NCI-H1048 (cell line): ENCODE measurements at regions not wholly inside any gene's neighbourhood (a gene's known extent, or its start where the extent isn't known, plus 50 kb on each side); places are given as distances from the start of the nearest gene placed in this dataset.
"Not testable (repeated sequence)": the region's sequence is repeated elsewhere in the genome, so short reads cannot be mapped to it uniquely, and the experiment has no call there.

Experiments
- DNase-seq: peaks from one replicate; lab custom pipeline; 2025; lab: John Stamatoyannopoulos, UW

DNA sequence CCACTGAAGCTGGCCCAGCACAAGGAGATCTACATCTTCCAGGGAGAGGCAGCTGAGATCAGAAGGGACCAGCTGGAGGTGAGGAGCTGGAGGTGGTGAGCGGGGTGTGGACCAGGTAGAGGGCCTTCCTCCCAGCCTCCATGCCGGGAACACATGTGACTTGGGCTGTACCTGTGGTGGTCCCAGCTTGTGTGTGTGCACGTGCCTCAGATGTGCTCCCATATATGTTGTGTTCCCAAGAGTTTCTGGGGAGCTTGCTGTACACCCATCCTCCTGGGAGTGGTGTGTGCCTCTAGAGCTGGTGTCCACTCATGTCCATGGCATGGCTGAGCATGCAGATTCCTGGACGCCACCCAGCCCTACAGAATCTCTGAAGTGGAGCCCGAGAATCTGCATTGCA lies 183.7 kb upstream of the AKAP13 start:
- not testable (repeated sequence) for DNase-seq

DNA sequence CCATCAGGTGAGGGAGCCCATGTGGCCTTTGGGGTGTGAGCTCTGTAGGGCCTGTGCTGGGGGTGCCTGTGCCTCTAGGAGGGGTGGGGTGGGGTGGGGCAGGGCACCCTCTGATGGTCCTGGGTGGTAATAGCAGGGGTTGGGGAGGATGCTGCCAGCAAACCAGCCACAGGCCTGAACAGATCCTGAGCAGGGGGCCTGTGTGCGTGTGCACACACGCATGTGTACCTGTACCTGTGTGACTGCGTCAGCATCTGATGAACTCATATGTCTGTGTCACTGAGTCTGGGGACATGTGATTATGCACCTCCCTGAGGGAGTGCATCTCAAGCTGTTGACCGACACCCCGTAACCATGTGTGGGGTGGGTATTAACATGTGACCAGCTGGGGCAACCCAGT lies 182.8 kb upstream of the AKAP13 start:
- not testable (repeated sequence) for DNase-seq

DNA sequence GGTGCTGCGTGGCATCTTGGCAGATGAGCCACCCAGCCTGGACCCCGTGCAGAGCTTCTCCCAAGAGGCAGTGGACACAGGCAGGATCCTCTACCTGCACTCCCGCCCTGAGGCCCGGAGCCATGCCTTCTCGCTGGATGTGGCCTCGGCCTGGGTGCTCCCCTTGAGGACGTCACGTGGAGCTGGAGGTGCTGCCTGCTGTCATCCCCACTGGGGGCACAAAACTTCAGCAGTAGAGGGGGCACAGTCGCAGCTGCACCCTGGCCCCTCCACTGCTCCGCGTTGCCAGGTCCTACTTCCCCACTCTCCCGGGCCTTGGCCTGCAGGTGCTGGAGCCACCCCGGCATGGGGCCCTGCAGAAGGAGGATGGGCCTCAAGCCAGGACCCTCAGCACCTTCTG lies 182.0 kb upstream of the AKAP13 start:
- DNase-seq = not testable (repeated sequence)

DNA sequence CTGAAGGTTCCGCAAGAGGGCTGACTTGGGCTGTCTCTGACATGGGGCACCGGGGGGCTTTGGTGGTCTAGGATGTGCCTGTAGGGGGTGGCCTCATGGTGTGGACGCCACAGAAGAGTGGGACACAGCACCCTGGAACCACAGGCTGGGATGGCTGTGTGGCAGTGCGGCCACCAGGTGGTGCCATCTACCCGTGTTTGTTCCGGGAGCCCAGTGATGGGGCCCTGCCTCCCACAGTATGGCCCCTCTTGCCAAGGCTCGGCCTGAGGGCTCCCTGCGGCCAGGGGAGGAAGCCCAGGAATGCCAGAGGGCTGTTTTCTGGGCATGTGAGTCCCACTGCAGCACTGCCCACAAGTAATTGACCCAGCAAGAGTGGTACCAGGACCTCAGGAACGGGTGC lies 180.2 kb upstream of the AKAP13 start:
- not testable (repeated sequence) for DNase-seq

DNA sequence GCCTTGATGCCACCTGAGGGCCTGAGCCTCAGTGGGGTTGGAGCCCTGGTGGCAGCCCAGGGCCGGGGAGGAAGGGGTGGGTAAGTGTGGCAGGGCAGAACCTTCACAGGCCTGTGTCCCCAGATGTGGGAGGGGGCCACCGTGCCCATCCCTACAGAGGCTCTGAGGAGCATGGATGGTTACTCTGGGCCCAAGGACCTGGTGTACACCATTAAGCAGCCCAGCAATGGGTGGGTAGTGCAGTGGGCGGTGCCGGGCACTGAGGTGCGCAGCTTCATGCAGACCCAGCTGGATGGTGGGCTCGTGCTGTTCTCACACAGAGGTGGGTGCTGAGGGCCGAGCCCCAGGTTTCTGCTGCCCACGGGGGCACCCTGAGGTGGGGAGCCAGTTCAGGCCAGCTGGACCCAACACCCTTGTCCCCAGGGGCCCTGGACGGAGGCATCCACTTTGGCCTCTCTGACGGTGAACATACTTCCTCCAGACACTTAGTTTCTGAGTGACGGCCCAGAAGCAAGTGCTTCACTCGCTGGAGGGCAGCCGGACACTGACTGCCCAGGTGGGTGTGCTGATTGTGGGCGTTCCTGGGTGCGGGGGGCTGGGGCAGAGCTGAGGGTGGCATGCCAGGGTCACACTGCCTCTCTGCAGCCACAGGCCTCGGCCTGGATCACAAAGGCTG lies 179.1 kb upstream of the AKAP13 start:
- DNase-seq = not testable (repeated sequence)

DNA sequence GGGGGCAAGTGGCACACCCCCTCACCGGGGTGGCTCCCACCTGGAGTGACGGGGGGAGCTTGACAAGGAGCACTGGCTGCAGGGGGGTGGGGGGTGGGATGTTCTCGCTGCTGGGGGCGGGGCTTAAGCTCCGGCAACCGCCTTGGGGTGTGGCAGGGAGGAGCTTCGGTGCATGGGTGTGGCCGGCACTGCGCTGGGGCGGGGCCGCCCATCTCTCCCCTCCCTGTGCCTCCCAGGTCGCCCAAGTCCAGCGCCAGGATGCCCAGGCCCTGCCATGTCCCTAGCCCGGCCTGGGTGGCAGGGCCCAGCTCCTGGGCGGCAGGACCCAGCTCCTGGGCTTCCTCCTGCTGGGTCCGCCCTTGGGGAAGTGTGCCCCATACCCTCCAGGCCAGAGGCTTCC lies 175.9 kb upstream of the AKAP13 start:
- DNase-seq = not testable (repeated sequence)

DNA sequence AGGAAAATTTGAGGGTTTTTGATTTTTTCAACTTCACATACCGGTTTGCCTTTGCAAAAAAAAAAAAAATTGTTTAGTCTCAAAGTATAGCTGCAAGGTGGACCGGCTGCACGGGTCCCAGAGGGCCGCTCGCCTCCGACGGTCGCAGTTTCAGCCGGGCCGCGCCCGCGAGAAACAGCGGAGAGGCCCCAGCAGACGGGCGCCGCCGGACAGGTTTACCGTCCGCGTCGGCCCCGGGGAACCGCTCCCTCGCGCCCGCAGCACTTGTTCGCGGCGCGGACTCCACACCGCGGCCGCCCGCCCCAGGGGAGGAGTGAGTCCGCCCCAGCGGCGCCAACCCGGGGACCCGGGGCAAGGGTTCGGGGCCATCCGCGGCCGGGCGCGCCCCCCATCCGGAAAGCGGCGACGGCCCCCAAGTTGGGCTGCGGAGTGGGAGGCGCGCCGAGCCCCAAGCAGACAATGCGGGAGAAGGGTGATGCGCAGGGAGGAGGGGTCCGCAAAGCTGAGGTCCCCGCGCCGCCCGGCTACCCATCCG lies 146.5 kb upstream of the AKAP13 start:
- DNase-seq = not testable (repeated sequence)

DNA sequence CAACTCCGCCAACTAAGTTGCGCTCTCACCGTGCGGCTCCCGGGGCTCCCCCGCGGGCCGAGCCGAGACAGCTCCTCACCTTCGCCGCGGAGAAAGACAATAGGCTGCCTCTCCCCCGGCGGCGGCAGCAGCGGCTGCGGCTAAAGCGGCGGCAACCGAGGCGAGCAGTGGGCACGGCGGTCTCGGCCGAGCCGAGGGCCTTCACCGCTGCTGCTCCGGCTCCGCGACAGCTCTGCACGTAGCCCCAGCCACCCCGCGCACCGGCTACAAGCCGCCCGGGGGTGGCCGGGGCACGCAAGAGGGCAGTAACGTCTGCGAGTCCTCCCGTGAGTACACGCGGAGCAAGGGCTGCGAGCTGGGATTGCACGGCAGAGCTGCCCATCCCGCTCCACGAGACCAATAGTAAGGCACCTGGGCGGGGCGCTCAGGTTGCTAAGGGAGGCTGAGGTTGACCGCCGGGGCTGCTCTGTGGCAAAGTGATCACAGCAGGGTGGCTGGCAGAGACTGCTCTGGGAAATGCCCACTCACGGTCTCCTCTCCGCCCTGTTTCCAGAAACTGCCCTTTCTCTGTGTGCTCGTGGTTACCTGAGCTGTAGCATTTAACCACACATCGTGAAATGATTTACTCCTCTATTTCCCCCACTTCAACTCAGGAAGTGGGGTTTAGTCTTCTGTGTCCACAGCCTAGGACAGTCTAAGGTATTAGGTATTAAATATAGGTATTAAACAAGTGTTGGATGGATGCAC lies 145.8 kb upstream of the AKAP13 start:
- DNase-seq = not testable (repeated sequence)

DNA sequence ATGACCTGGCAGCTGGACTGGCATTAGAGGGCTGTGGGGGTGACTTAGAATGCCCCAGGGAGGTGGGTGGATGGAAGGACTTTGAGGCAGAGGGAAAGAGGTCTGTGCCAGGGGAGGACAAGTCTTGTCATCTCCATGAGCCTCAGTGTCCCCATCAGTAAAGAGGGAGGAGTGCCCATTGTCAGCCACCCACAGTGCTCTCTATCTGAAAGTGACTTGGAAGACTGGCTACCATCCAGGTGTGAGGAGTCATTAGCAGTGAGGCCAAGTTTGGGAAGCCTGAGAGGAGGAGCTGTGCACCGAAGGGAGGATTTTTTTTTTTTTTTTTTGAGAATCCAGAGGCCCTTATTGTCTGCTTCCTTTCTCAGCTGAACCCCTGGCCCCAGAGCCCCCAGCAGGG lies 136.3 kb upstream of the AKAP13 start:
- not testable (repeated sequence) for DNase-seq

DNA sequence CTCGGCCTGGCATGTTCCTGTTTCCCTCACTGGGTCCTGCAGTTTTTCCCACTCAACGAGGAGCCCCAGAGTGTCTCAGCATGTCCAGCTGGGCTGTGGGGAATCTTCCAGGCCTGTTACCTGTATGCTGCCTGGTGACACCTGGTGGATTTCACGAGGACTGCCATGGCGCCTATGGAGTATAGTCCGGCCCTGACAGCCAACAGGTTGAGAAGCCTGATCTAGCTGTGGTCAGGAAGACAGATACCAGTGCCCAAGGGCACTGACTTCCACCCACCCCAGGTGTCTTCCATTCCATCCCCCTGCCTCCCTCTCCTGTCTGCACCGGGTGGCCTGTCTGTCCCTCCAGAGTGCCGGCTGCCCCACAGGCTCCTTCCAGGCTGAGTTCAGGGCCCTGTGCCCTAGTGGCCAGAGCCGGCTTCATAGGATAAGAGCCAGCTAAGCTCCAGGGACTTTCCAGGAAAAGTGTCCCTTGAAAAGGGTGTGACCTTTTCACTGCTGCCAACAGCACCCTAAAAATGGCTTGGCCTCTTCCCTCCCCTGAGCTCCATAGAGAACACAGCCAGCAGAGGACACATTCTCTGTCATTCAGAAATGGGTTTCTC lies 129.4 kb upstream of the AKAP13 start:
- DNase-seq = not testable (repeated sequence)

DNA sequence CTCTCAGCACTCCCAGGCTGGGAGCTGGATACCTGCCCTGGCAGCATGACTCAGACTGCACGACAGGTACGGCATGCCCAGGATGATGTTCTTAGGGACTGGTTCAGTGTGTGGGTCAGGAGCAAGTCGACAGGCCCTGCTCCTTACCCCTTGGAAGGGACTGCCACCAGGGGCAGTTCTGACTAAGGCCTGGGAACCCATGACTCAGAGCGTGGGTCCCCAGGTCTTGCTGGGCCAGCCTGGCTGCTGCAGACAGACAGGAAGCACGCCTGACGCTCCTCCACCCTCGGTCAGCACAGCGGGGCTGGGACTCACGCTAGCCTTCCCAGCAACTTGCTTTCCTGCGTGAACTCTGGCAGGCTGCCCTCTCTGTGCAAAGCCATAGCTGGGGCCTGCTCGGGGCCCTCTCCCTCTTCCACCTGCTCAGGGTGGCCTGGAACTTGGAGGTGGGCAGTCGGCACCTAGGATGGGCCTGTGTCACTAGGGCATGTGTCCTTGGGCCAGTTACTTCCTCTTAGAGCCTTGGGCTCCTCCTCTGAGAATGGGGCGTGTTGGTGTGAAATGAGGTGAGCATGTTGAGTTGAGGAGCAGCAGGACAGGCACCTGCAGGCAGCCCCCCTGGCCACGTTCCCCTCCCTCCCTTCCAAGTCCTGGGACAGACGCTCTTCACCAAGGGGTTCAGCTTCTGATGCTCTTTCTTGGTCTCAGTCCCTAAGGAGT lies 127.0 kb upstream of the AKAP13 start:
- DNase-seq = not testable (repeated sequence)

DNA sequence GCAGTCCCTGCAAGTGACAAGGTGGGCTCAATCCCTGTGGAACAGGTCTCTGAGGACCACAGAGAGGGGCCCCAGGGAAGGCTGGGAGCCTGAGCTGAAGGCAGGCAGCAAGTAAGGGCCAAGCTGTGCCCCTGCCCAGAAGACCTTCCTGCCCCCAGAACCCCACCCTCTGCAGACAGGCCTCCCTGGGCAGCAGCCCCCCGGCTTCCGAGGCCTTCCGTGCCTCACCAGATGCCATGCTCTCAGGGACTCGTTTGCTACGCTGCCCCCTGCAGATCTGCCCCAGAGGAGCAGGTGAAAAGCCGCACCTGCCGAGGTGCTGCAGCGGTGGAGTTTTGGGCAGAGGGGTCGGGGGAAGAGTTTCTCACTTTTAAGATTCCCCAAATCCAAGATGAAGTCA lies 125.4 kb upstream of the AKAP13 start:
- not testable (repeated sequence) for DNase-seq

DNA sequence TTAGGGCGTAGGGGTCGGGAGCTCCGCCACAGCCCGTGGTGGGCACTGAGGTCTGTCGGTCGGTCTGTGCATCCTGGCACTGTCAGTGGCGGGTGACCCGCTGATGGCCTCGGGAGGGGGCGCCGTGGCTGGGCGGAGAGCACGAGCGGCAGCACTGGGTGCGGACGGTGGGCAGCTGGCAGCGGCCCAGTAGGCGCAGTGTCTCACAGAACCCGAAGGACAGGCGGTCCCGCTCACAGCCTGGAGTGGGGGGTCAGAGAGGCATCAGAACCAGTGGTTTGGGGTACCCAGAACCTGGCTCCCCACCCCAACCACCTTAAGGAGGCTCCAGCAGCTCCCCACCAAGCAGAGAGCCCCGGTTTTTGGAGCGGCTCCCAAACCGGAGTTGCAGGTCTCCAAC lies 124.9 kb upstream of the AKAP13 start:
- not testable (repeated sequence) for DNase-seq

DNA sequence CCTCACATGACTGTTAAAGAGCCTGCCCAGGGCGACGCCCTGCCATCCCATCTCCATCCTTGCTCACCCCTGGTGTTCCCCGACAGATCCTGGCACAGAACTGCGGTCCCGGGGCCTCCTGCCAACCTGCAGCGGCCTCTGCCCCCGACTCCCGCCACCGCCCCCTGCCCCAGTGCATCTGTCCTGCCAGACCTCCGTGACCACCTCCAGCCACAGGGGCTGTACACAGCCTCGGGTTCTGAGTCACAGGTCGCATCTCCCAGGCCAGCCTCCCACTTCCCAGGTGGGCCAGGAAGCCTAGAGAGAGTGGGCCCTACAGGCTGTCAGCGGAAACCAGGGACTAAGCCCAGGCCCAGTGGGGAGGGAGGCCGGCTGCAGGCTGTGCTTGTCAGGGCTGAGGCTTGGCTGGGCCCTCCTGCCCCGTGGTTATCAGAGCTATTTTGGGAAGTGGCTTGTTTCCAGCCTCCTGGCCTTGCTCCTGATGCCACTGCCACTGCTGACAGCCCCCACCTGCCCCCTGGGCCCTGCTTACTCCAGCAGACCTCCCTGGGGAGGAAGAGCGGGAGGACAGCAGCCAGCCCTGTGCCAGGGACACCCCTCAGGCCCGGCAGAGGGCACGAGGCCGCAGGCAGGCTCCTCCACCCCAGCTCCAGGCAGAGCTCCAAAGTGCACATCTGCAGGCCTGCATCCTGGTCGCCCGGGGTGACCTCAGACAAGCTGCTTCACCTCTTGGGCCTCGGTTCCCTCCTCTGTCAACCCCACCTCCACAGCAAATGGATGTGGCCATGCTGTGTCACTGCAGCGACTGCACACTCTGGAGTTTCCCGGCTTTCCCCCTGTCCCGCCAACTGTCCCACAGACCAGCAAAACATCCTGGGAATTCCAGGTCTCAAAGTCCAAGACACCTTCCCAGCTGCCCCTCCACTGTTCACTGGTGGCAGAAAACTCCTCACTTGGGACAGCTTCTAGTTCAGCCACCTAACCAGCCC lies 124.1 kb upstream of the AKAP13 start:
- DNase-seq = not testable (repeated sequence)

DNA sequence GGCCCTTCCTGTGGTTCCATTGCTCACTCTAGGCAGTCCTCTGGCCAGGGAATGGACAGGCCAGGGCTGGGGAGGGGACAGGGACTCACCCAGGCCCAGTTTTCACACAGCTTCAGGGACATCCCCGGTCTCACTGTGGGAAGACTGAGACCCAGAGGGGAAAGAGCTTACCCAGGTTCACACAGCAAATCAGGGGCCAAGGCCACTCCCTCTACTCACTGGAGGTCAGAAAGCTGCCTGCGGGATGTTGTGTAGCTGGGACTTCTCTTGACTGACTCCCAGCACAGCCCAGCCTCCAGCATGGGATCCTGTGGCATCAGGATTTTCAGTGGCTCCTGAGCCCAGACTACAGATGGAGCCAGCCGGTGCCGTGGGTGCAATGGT lies 122.3 kb upstream of the AKAP13 start:
- DNase-seq = not testable (repeated sequence)

DNA sequence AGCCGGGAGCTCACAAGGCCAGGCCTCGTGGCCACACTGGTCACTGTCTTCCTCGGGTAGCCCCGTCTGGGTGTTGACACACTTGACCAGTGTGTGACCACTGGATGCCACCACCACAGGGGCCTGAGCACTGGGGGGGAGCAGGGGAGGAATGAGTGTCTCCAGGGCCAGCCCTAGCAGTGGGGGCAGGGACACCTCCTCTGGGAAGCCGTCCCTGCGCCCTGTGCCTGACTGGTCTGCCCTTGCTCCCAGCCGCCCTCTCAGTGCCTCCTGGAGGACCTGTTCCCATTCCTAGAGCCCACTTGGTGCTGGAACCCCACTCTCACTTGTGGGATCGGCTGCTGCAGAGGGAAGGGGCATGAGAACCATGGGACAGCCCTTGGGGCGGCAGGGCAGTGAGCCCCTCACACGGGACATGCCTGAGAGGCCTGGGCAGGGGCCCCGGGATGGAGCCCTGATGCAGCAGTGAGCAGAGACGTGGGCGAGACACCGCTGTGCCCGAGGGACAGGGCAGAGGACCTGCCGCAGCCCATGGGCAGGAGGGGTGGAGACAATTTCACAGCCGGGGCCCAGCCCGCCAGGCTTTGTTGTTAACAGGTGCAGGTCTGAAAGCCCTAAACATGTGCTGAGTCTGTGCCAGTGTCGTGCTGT lies 121.7 kb upstream of the AKAP13 start:
- not testable (repeated sequence) for DNase-seq

DNA sequence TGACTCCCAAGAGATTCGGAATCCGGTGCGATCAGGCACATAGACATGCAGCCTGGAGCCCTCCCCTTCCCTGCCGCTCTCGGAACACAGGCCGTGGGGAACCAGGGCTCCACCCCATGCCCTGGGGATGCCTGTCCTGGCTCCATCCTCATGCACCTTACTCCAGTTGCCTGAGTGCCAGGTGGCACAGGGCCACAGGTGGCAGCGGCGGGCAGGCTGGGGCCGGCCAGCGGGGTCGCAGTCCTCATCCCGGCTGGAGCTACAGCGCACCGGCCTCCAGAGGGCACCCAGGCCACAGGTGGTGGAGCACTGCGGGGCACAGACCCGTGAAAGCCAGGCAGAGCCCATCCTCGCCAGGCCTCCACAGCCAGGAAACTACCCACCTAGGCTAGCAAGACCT lies 119.9 kb upstream of the AKAP13 start:
- DNase-seq = not testable (repeated sequence)

DNA sequence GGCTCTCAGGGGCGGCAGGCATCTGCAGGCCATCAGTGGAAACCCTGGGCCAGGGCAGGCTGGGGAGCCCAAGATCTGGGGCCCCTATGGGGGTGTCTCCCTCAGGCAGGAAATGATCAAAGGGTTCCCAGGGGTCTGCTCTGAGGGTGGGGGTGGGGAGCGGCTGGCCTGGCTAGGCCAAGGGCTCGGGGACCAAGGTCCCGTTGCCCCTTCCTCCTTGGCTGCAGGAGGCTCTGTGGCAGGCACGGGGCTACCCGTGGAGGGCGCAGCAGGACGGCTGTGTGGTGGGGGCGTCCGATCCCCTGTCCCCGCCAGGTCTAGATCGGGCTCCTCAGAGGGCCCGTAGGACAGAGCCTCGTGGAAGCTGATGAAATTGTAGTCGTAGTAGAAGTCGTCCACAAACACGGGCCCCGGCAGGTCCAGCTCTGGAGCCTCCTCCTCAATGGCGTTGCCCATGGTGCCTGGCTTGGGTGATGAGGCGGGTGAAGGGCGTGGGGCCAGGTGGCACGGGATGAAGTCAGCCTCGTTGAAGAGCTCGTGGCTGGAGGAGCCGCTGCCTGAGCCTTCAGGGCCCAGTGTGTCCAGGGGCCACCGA lies 117.8 kb upstream of the AKAP13 start:
- DNase-seq = not testable (repeated sequence)

DNA sequence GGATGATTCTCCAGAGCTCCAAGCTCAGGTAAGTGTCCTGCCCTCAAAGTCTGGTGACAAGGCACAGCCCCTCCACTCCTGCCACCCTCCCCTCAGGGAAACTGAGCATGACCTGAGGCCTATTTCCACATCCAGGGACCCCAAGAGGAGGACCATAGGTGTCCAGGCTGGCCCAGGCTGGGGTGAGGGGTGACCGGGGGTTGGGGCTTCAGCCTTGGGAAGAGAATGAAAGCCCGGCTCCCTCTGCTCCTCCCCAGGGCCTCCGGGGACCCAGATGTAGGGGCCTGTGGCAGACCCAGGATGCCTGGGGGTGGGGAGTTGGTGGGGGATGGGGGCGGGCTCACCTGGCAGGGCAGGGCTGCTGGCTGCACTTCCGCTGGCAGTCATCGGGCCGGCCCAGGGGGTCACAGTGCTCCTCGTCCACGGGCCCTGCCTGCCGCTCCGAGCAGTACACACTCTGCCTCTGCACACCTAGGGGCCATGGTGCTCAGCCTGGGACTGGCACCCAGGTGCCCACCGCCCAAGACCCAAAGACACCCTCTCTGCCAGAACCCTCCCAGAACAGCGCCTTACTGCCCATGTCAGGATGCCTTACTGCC lies 116.5 kb upstream of the AKAP13 start:
- DNase-seq = not testable (repeated sequence)
